H1 (cell line): ENCODE measurements at regions not wholly inside any gene's neighbourhood (a gene's known extent, or its start where the extent isn't known, plus 50 kb on each side); places are given as distances from the start of the nearest gene placed in this dataset.

Source experiments
- BCL11A ChIP-seq, 2 experiments: IDR thresholded peaks; one replicate each; pipeline ENCODE4 v1.6.1; 2011; ENCODE audit warnings: low read depth in 2 of 2, low read length in 2 of 2, mild to moderate bottlenecking in 2 of 2
- CHD1 ChIP-seq: IDR thresholded peaks from 2 replicates; pipeline ENCODE4 v1.6.1; 2012; ENCODE audit warnings: low read depth, low read length, improper control_type of control experiment
- CHD7 ChIP-seq: fragments of 300-600 bp; sonication (generic); IDR thresholded peaks from 2 replicates; pipeline ENCODE4 v1.7.1; 2012; ENCODE audit warnings: low read length, moderate library complexity, mild to moderate bottlenecking, inconsistent platforms; ENCODE audit not compliant: insufficient replicate concordance
- JUN ChIP-seq: IDR thresholded peaks from 2 replicates; pipeline ENCODE4 v1.6.1; 2011; ENCODE audit warnings: low read depth, mild to moderate bottlenecking, improper control_type of control experiment, low read length
- SP1 ChIP-seq: IDR thresholded peaks from 2 replicates; pipeline ENCODE4 v1.6.1; 2011; ENCODE audit warnings: low read depth, low read length
- TEAD4 ChIP-seq: IDR thresholded peaks from 2 replicates; pipeline ENCODE4 v1.6.1; 2012; ENCODE audit warnings: low read depth, low read length, inconsistent platforms, mixed read lengths

GRCh38 chr2:138094031-138094430 lies 129.8 kb downstream of the HNMT start (continued):
- no peak for TF ChIP-seq SP1
- no peak for TF ChIP-seq CHD7
- TF ChIP-seq CHD1, result no peak
- TF ChIP-seq JUN, result no peak
- TF ChIP-seq TEAD4, result no peak
- no peak for TF ChIP-seq BCL11A (IDR thresholded peaks at IDR 0.05; ENCODE audit: low read depth in 2 of 2, low read length in 2 of 2)
- TF ChIP-seq, all 59 proteins: peak for 0
